Lower lobe of right lung (tissue), 2 donors: ENCODE measurements at regions not wholly inside any gene's neighbourhood (a gene's known extent, or its start where the extent isn't known, plus 50 kb on each side); places are given as distances from the start of the nearest gene placed in this dataset.
"Not testable (repeated sequence)": the region's sequence is repeated elsewhere in the genome, so short reads cannot be mapped to it uniquely, and the experiment has no call there.

Experiments
- ATAC-seq, 2 donors: fragments of 200-7000 bp; cut with Tn5 transposase; one replicate each; pipeline ENCODE4 v1.9.1; 2020 to 2022; ENCODE audit warnings: mild to moderate bottlenecking in 2 of 2, moderate library complexity in 2 of 2
- DNase-seq: peaks from one replicate; pipeline ENCODE4 v3.0.0-alpha.2; 2020
- H3K27ac ChIP-seq: fragments of 200-600 bp; one replicate; pipeline ENCODE4 v1.8.0; 2022
- H3K27me3 ChIP-seq: fragments of 200-600 bp; one replicate; pipeline ENCODE4 v1.8.0; 2022; ENCODE audit warnings: low read depth
- H3K36me3 ChIP-seq: fragments of 200-600 bp; one replicate; pipeline ENCODE4 v1.8.0; 2022; ENCODE audit warnings: mild to moderate bottlenecking
- H3K4me1 ChIP-seq: fragments of 200-600 bp; one replicate; pipeline ENCODE4 v1.8.0; 2022
- H3K4me3 ChIP-seq: fragments of 200-600 bp; one replicate; pipeline ENCODE4 v1.8.0; 2022; ENCODE audit warnings: mild to moderate bottlenecking
- H3K9me3 ChIP-seq: fragments of 200-600 bp; one replicate; pipeline ENCODE4 v1.8.0; 2022
- CTCF ChIP-seq: fragments of 200-600 bp; IDR thresholded peaks from one replicate; pipeline ENCODE4 v1.8.0; 2022; ENCODE audit warnings: antibody characterized with exemption, mild to moderate bottlenecking
- intact Hi-C: fragments of 100-400 bp; cut with DNase I; formaldehyde crosslinking; loops from one replicate; pipeline ENCODE4 v1.11.0; 2022
- donor health status: DM: no; HTN: yes; CAD: no; lungs with severe emphysema.

- intact Hi-C loops, result no loop called here
- no peak for TF ChIP-seq CTCF
- H3K4me3 ChIP-seq, result no peak overlapping the region
These were observed 76.7 kb upstream of the DRD5 start for GRCh38 chr4:9704551-9705332.

GRCh38 chr4:9707281-9707680 is 74.2 kb upstream of the DRD5 start:
- H3K27ac ChIP-seq, intact Hi-C loops, H3K27me3 ChIP-seq, ATAC-seq, H3K4me3 ChIP-seq, H3K36me3 ChIP-seq, H3K4me1 ChIP-seq, H3K9me3 ChIP-seq: not testable (repeated sequence)
- DNase-seq, result peak; percentile 85

More at GRCh38 chr4:9704551-9705332, 76.7 kb upstream of the DRD5 start:
- H3K27ac ChIP-seq, result no peak overlapping the region
- no peak for DNase-seq
- no peaks in the 10 kb centered on the region for H3K9me3 ChIP-seq
- no peaks in the 10 kb centered on the region for H3K4me1 ChIP-seq
- no peaks in the 10 kb centered on the region for H3K36me3 ChIP-seq
- H3K27me3 ChIP-seq, result no peaks in the 10 kb centered on the region
- ATAC-seq, result no peak

GRCh38 chr4:9707936-9708335 is 73.5 kb upstream of the DRD5 start:
- H3K27me3 ChIP-seq, DNase-seq, H3K36me3 ChIP-seq, H3K9me3 ChIP-seq, H3K4me3 ChIP-seq, ATAC-seq, H3K4me1 ChIP-seq, intact Hi-C loops, H3K27ac ChIP-seq: not testable (repeated sequence)

GRCh38 chr4:9709724-9710123 is 71.7 kb upstream of the DRD5 start:
- no peak overlapping the region for H3K4me3 ChIP-seq
- H3K36me3 ChIP-seq, result no peaks in the 10 kb centered on the region
- TF ChIP-seq CTCF, result no peak
- no peak overlapping the region for H3K27ac ChIP-seq
- H3K4me1 ChIP-seq, result no peaks in the 10 kb centered on the region
- no peaks in the 10 kb centered on the region for H3K27me3 ChIP-seq
- intact Hi-C loops, result no loop called here
- ATAC-seq (no peak), DNase-seq (no peak)
- no peaks in the 10 kb centered on the region for H3K9me3 ChIP-seq

- intact Hi-C loops, H3K9me3 ChIP-seq, H3K4me3 ChIP-seq, DNase-seq, H3K27ac ChIP-seq, H3K36me3 ChIP-seq, H3K4me1 ChIP-seq, ATAC-seq, H3K27me3 ChIP-seq: not testable (repeated sequence)
These were observed 66.2 kb upstream of the DRD5 start for GRCh38 chr4:9715271-9715670.

GRCh38 chr4:9716093-9716492 is 65.3 kb upstream of the DRD5 start:
- no peak for TF ChIP-seq CTCF
- no peak for ATAC-seq
- no peak overlapping the region for H3K27ac ChIP-seq
- H3K27me3 ChIP-seq, result no peaks in the 10 kb centered on the region
- H3K4me1 ChIP-seq, result no peaks in the 10 kb centered on the region
- intact Hi-C loops, result no loop called here
- DNase-seq, result no peak
- no peak overlapping the region for H3K4me3 ChIP-seq
- no peaks in the 10 kb centered on the region for H3K9me3 ChIP-seq
- H3K36me3 ChIP-seq, result no peaks in the 10 kb centered on the region

GRCh38 chr4:9718246-9718939 is 63.0 kb upstream of the DRD5 start:
- H3K4me1 ChIP-seq, intact Hi-C loops, ATAC-seq, DNase-seq, H3K9me3 ChIP-seq, H3K27me3 ChIP-seq, H3K36me3 ChIP-seq, H3K27ac ChIP-seq, H3K4me3 ChIP-seq: not testable (repeated sequence)

GRCh38 chr4:9722131-9722530 is 59.3 kb upstream of the DRD5 start:
- intact Hi-C loops, H3K27ac ChIP-seq, H3K36me3 ChIP-seq, DNase-seq, H3K9me3 ChIP-seq, H3K27me3 ChIP-seq, H3K4me3 ChIP-seq, H3K4me1 ChIP-seq, ATAC-seq: not testable (repeated sequence)
